ENCODE measurements at regions not wholly inside any gene's neighbourhood (a gene's known extent, or its start where the extent isn't known, plus 50 kb on each side); places are given as distances from the start of the nearest gene placed in this dataset.

- H3K27ac ChIP-seq (ENCODE audit: low read length) = no peak overlapping the region
- H3K4me2 ChIP-seq (ENCODE audit: low read depth, low read length) = no peak overlapping the region
- H3K9me3 ChIP-seq (replicated peaks; ENCODE audit: insufficient read depth, low read length) = no peaks in the 10 kb centered on the region
- H3F3A ChIP-seq (ENCODE audit: insufficient read depth, low read length) = no peaks in the 10 kb centered on the region
- no peak overlapping the region for H2AFZ ChIP-seq (ENCODE audit: low read length)
- no peaks in the 10 kb centered on the region for H3K36me3 ChIP-seq (replicated peaks; ENCODE audit: insufficient read depth, low read length)
- H3K27me3 ChIP-seq (replicated peaks; ENCODE audit: insufficient read depth, low read length) = no peaks in the 10 kb centered on the region
- no peaks in the 10 kb centered on the region for H3K79me2 ChIP-seq (ENCODE audit: low read length)
- TF ChIP-seq EZH2phosphoT487 (IDR thresholded peaks at IDR 0.05; ENCODE audit: low read length) = no peak
- no peak for TF ChIP-seq EZH2 (optimal IDR thresholded peaks at IDR 0.05; ENCODE audit: low read depth, low read length)
- no peak for TF ChIP-seq CTCF (IDR thresholded peaks at IDR 0.05; ENCODE audit: low read length)
- H3K4me3 ChIP-seq (ENCODE audit: low read length) = no peak overlapping the region
- H3K9me2 ChIP-seq (replicated peaks; ENCODE audit: insufficient read depth, low read length) = no peaks in the 10 kb centered on the region
- DNase-seq = no peak
- H3K4me1 ChIP-seq (ENCODE audit: low read length) = no peaks in the 10 kb centered on the region
- no peak overlapping the region for H3K9ac ChIP-seq (ENCODE audit: low read length)
- H4K20me1 ChIP-seq (ENCODE audit: insufficient read depth, low read length) = no peaks in the 10 kb centered on the region
These were observed 693.9 kb upstream of the ID2 start for GRCh38 chr2:7987992-7988391.

DNA sequence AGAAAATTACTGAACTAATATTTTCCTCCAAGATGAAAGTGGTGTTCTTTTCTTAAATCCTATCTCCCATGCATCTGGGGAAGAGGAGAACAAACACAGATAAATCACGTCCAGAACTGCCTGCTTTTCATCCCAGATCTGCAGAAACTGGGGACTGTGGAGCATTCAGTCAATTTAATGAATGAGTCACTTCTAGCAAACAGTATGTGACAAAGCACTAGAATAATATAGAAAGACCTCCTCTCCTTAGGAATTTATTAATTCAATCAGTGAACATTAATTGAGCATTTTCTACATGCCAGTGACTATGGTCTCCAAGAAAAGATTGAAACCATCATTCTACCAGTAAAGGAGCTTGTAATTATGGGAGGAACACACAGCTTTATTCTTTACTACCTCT, 693.4 kb upstream of the ID2 start:
- Histone ChIP-seq H3K4me1 (ENCODE audit: low read length) (no peaks in the 10 kb centered on the region), H3K27me3 (replicated peaks; ENCODE audit: insufficient read depth, low read length) (no peaks in the 10 kb centered on the region), H3K36me3 (replicated peaks; ENCODE audit: insufficient read depth, low read length) (no peaks in the 10 kb centered on the region), H3K9me3 (replicated peaks; ENCODE audit: insufficient read depth, low read length) (no peaks in the 10 kb centered on the region), H4K20me1 (ENCODE audit: insufficient read depth, low read length) (no peaks in the 10 kb centered on the region), H3K27ac (ENCODE audit: low read length) (no peak overlapping the region), H3K9ac (ENCODE audit: low read length) (no peak overlapping the region), H3F3A (ENCODE audit: insufficient read depth, low read length) (no peaks in the 10 kb centered on the region), H3K9me2 (replicated peaks; ENCODE audit: insufficient read depth, low read length) (no peaks in the 10 kb centered on the region), H3K79me2 (ENCODE audit: low read length) (no peaks in the 10 kb centered on the region), H2AFZ (ENCODE audit: low read length) (no peak overlapping the region), H3K4me2 (ENCODE audit: low read depth, low read length) (no peak overlapping the region), H3K4me3 (ENCODE audit: low read length) (no peak overlapping the region)
- no peak for DNase-seq
- TF ChIP-seq EZH2phosphoT487 (IDR thresholded peaks at IDR 0.05; ENCODE audit: low read length) = no peak
- no peak for TF ChIP-seq EZH2 (optimal IDR thresholded peaks at IDR 0.05; ENCODE audit: low read depth, low read length)
- no peak for TF ChIP-seq CTCF (IDR thresholded peaks at IDR 0.05; ENCODE audit: low read length)

DNA sequence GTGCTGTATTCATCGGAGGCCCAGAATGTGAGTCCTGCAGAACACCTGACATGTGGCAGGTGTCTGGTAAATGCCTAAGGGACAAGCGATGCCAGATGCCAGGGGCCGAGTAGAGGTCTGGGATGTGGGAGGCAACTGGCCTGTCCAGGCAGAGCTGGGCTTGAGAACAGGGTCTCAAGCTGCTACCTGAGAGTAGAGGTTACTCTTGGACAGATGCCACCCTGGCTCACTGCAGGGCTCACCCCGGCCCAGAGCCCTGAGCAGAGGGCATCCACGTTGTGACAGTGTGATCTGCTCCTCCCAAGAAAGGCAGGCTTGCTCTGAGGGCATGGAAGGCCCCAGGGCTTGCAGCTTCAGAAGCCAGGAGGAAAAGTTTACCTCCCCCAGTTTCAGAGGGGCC, 692.0 kb upstream of the ID2 start:
- Histone ChIP-seq H3K4me2 (ENCODE audit: low read depth, low read length) (no peak overlapping the region), H4K20me1 (ENCODE audit: insufficient read depth, low read length) (no peaks in the 10 kb centered on the region), H2AFZ (ENCODE audit: low read length) (no peak overlapping the region), H3K9ac (ENCODE audit: low read length) (no peak overlapping the region), H3K9me3 (replicated peaks; ENCODE audit: insufficient read depth, low read length) (no peaks in the 10 kb centered on the region), H3K27ac (ENCODE audit: low read length) (no peak overlapping the region), H3F3A (ENCODE audit: insufficient read depth, low read length) (no peaks in the 10 kb centered on the region), H3K4me1 (ENCODE audit: low read length) (no peaks in the 10 kb centered on the region), H3K36me3 (replicated peaks; ENCODE audit: insufficient read depth, low read length) (no peaks in the 10 kb centered on the region), H3K27me3 (replicated peaks; ENCODE audit: insufficient read depth, low read length) (no peaks in the 10 kb centered on the region), H3K9me2 (replicated peaks; ENCODE audit: insufficient read depth, low read length) (no peaks in the 10 kb centered on the region), H3K79me2 (ENCODE audit: low read length) (no peaks in the 10 kb centered on the region), H3K4me3 (ENCODE audit: low read length) (no peak overlapping the region)
- DNase-seq = no peak
- TF ChIP-seq CTCF (IDR thresholded peaks at IDR 0.05; ENCODE audit: low read length) = no peak
- TF ChIP-seq EZH2phosphoT487 (IDR thresholded peaks at IDR 0.05; ENCODE audit: low read length) = no peak
- no peak for TF ChIP-seq EZH2 (optimal IDR thresholded peaks at IDR 0.05; ENCODE audit: low read depth, low read length)
